Trophoblast cell (in vitro differentiated cells and primary cell): ENCODE measurements at regions not wholly inside any gene's neighbourhood (a gene's known extent, or its start where the extent isn't known, plus 50 kb on each side); places are given as distances from the start of the nearest gene placed in this dataset.

Experiments used
- DNase-seq, 2 donors: peaks; one replicate each; pipeline ENCODE4 v3.0.0-alpha.2; 2016
- H2AFZ ChIP-seq: 2 replicates; pipeline ENCODE4 v1.6.1; 2013; ENCODE audit warnings: low read length, moderate library complexity, mild to moderate bottlenecking; ENCODE audit not compliant: insufficient read depth, poor library complexity
- H2AK5ac ChIP-seq: 2 replicates; pipeline ENCODE4 v1.6.1; 2013; ENCODE audit warnings: mild to moderate bottlenecking, low read length
- H2BK120ac ChIP-seq: 2 replicates; pipeline ENCODE4 v1.6.1; 2013; ENCODE audit warnings: low read length, mild to moderate bottlenecking, moderate library complexity; ENCODE audit not compliant: insufficient read depth, poor library complexity
- H2BK12ac ChIP-seq: 2 replicates; pipeline ENCODE4 v1.6.1; 2013; ENCODE audit warnings: mild to moderate bottlenecking, low read length, moderate library complexity
- H2BK5ac ChIP-seq: 2 replicates; pipeline ENCODE4 v1.6.1; 2013; ENCODE audit warnings: low read length, low read depth, moderate library complexity, mild to moderate bottlenecking; ENCODE audit not compliant: poor library complexity
- H3K14ac ChIP-seq: 2 replicates; pipeline ENCODE4 v1.6.1; 2013; ENCODE audit warnings: mild to moderate bottlenecking, low read length
- H3K18ac ChIP-seq: 2 replicates; pipeline ENCODE4 v1.6.1; 2013; ENCODE audit warnings: mild to moderate bottlenecking, low read length
- H3K23ac ChIP-seq: 2 replicates; pipeline ENCODE4 v1.6.1; 2013; ENCODE audit warnings: low read length
- H3K27ac ChIP-seq: 2 replicates; pipeline ENCODE4 v1.5.1; 2013; ENCODE audit warnings: low read depth, mild to moderate bottlenecking, inconsistent platforms, low read length, moderate library complexity
- H3K27me3 ChIP-seq: 2 replicates; pipeline ENCODE4 v1.6.1; 2013; ENCODE audit warnings: inconsistent platforms, mild to moderate bottlenecking, low read length, moderate library complexity; ENCODE audit not compliant: insufficient read depth
- H3K36me3 ChIP-seq, 2 experiments: 1 replicate in 1 of 2; 2 replicates in 1 of 2; pipeline ENCODE4 v1.6.1; 2013; ENCODE audit warnings: low read length in 2 of 2, mild to moderate bottlenecking in 2 of 2, moderate library complexity in 1 of 2; ENCODE audit not compliant: insufficient read depth in 2 of 2, control insufficient read depth in 1 of 2
- H3K4ac ChIP-seq: 2 replicates; pipeline ENCODE4 v1.6.1; 2013; ENCODE audit warnings: low read depth, mild to moderate bottlenecking, low read length, moderate library complexity
- H3K4me1 ChIP-seq, 2 experiments: 1 replicate in 1 of 2; 2 replicates in 1 of 2; pipeline ENCODE4 v1.6.1; 2013; ENCODE audit warnings: low read length in 2 of 2, mild to moderate bottlenecking in 2 of 2, moderate library complexity in 1 of 2; ENCODE audit not compliant: insufficient read depth in 2 of 2, control insufficient read depth in 1 of 2
- H3K4me2 ChIP-seq: 2 replicates; pipeline ENCODE4 v1.6.1; 2013; ENCODE audit warnings: inconsistent platforms, mild to moderate bottlenecking, low read length, moderate library complexity
- H3K4me3 ChIP-seq: 2 replicates; pipeline ENCODE4 v1.5.1; 2013; ENCODE audit warnings: mild to moderate bottlenecking, low read depth, low read length, inconsistent platforms
- H3K79me1 ChIP-seq: one replicate; pipeline ENCODE4 v1.6.1; 2013; ENCODE audit warnings: low read length
- H3K79me2 ChIP-seq: 2 replicates; pipeline ENCODE4 v1.6.1; 2013; ENCODE audit warnings: low read length, mild to moderate bottlenecking; ENCODE audit not compliant: control insufficient read depth, insufficient read depth, poor library complexity
- H3K9ac ChIP-seq: 2 replicates; pipeline ENCODE4 v1.6.1; 2013; ENCODE audit warnings: mild to moderate bottlenecking, low read length
- H3K9me3 ChIP-seq: 2 replicates; pipeline ENCODE4 v1.6.1; 2013; ENCODE audit warnings: low read depth, mild to moderate bottlenecking, control low read depth, inconsistent platforms, low read length; ENCODE audit not compliant: insufficient read depth
- H4K12ac ChIP-seq: 2 replicates; pipeline ENCODE4 v1.6.1; 2013; ENCODE audit warnings: low read depth, mild to moderate bottlenecking, low read length, moderate library complexity
- H4K8ac ChIP-seq: 2 replicates; pipeline ENCODE4 v1.6.1; 2013; ENCODE audit warnings: low read depth, mild to moderate bottlenecking, low read length, moderate library complexity
- H4K91ac ChIP-seq: one replicate; pipeline ENCODE4 v1.6.1; 2013; ENCODE audit warnings: low read depth, mild to moderate bottlenecking, low read length, moderate library complexity
- whole genome bisulfite sequencing: extraction: QIAGEN DNeasy Blood & Tissue Kit; methylation state at CpG from one replicate; pipeline ENCODE4 v1.1.7; 2013; ENCODE audit warnings: missing lambda C conversion rate; ENCODE audit not compliant: insufficient read length, insufficient coverage; ENCODE audit errors: extremely low coverage; 5-methylcytosine and 5-hydroxymethylcytosine counted together

DNA sequence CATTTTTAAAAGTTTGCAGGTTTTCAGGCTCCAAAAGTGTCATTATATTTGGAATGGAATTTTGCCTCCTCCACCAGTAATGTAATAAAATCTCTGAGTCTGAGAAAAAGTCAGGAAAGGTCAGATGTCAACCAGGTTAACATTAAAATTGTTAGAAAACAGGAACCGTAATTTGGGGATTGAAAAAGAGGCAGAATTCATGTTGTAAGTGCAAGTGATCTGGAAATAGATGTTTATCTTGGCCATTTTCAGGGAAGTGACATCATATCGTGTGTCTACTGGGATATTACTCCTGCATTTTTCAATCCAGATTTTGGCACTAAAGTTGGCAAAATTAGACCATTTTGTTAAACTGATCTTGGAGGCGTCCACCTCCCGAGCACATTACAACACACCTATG lies 428.5 kb upstream of the MGMT start:
- Histone ChIP-seq H3K27ac (no peak overlapping the region), H4K91ac (no peak overlapping the region), H2BK5ac (no peak overlapping the region), H2AFZ (no peak overlapping the region), H3K4me3 (no peak overlapping the region), H3K9me3 (no peaks in the 10 kb centered on the region), H3K36me3 (no peaks in the 10 kb centered on the region), H3K18ac (no peak overlapping the region), H3K9ac (no peak overlapping the region), H3K27me3 (no peaks in the 10 kb centered on the region), H2BK120ac (no peak overlapping the region), H4K12ac (no peak overlapping the region), H3K4me1 (no peaks in the 10 kb centered on the region), H2AK5ac (no peak overlapping the region), H3K79me1 (no peaks in the 10 kb centered on the region), H4K8ac (no peak overlapping the region), H3K23ac (no peak overlapping the region), H3K14ac (no peak overlapping the region), H2BK12ac (no peak overlapping the region), H3K4me2 (no peak overlapping the region), H3K4ac (no peak overlapping the region), H3K79me2 (no peaks in the 10 kb centered on the region)
- WGBS, result no CpG with 5 or more reads among the region's 4 CpGs
- no peak for DNase-seq

- Histone ChIP-seq H3K4me3 (no peak overlapping the region), H2AK5ac (no peak overlapping the region), H3K4ac (no peak overlapping the region), H3K36me3 (no peaks in the 10 kb centered on the region), H2BK5ac (no peak overlapping the region), H3K4me1 (no peaks in the 10 kb centered on the region), H3K9me3 (no peaks in the 10 kb centered on the region), H3K27me3 (no peaks in the 10 kb centered on the region), H3K14ac (no peak overlapping the region), H4K91ac (no peak overlapping the region), H4K8ac (no peak overlapping the region), H3K9ac (no peak overlapping the region), H3K4me2 (no peak overlapping the region), H4K12ac (no peak overlapping the region), H2BK120ac (no peak overlapping the region), H3K79me1 (no peaks in the 10 kb centered on the region), H2AFZ (no peak overlapping the region), H2BK12ac (no peak overlapping the region), H3K79me2 (no peaks in the 10 kb centered on the region), H3K23ac (no peak overlapping the region), H3K27ac (no peak overlapping the region), H3K18ac (no peak overlapping the region)
- no CpG with 5 or more reads among the region's 15 CpGs for WGBS
- DNase-seq, result no peak
These were observed 427.4 kb upstream of the MGMT start for GRCh38 chr10:129039406-129040370.

GRCh38 chr10:129040377-129040776 lies 426.7 kb upstream of the MGMT start:
- H2AK5ac ChIP-seq, result no peak overlapping the region
- H3K36me3 ChIP-seq, result no peaks in the 10 kb centered on the region
- H2BK120ac ChIP-seq, result no peak overlapping the region
- peaks cover 3% of the 10 kb centered on the region for H3K9me3 ChIP-seq
- H3K9ac ChIP-seq, result no peak overlapping the region
- no peak overlapping the region for H3K18ac ChIP-seq
- no peaks in the 10 kb centered on the region for H3K79me1 ChIP-seq
- no peak overlapping the region for H3K27ac ChIP-seq
- H3K4me3 ChIP-seq, result no peak overlapping the region
- H2AFZ ChIP-seq, result no peak overlapping the region
- H3K27me3 ChIP-seq, result no peaks in the 10 kb centered on the region
- no peak overlapping the region for H3K4ac ChIP-seq
- no peak overlapping the region for H3K23ac ChIP-seq
- no peaks in the 10 kb centered on the region for H3K4me1 ChIP-seq
- no peak overlapping the region for H2BK5ac ChIP-seq
- no peak overlapping the region for H4K8ac ChIP-seq
- WGBS, result no CpG with 5 or more reads among the region's 1 CpG
- H3K4me2 ChIP-seq, result no peak overlapping the region
- no peak overlapping the region for H3K14ac ChIP-seq
- no peak overlapping the region for H4K12ac ChIP-seq
- H3K79me2 ChIP-seq, result no peaks in the 10 kb centered on the region
- no peak overlapping the region for H4K91ac ChIP-seq
- H2BK12ac ChIP-seq, result no peak overlapping the region
- no peak for DNase-seq

DNA sequence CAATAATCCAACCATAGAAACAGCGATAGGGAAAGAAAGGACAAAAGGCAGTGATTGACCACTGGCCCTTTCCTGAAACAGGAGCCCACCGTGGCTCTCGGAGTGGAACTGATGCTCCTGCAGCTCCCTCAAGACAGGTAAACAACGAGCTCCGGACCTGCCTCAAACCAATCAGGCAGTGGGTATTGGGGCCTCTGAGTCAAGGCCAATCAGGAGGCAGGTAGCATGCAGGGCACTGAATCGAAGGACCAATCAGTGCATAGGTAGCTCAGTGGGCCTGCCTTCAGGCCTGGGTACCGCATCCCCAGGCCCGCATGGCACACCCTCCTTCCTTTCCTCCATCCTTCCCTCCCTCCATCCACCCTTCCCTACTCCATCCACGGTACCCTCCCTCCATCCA lies 425.1 kb upstream of the MGMT start:
- Histone ChIP-seq H3K14ac (no peak overlapping the region), H4K91ac (no peak overlapping the region), H2BK12ac (no peak overlapping the region), H3K4me2 (no peak overlapping the region), H3K9ac (no peak overlapping the region), H2BK120ac (no peak overlapping the region), H2AK5ac (no peak overlapping the region), H3K27ac (no peak overlapping the region), H4K8ac (no peak overlapping the region), H3K36me3 (no peaks in the 10 kb centered on the region), H3K4ac (no peak overlapping the region), H2AFZ (no peak overlapping the region), H4K12ac (no peak overlapping the region), H3K23ac (no peak overlapping the region), H3K27me3 (no peaks in the 10 kb centered on the region), H3K79me2 (no peaks in the 10 kb centered on the region), H2BK5ac (no peak overlapping the region), H3K4me3 (no peak overlapping the region), H3K79me1 (no peaks in the 10 kb centered on the region), H3K18ac (no peak overlapping the region), H3K9me3 (peaks cover 3% of the 10 kb centered on the region), H3K4me1 (no peaks in the 10 kb centered on the region)
- 92% methylated on average over 1 of the region's 9 CpGs for WGBS
- DNase-seq, result no peak
